ENCODE measurements at regions not wholly inside any gene's neighbourhood (a gene's known extent, or its start where the extent isn't known, plus 50 kb on each side); places are given as distances from the start of the nearest gene placed in this dataset.

DNA sequence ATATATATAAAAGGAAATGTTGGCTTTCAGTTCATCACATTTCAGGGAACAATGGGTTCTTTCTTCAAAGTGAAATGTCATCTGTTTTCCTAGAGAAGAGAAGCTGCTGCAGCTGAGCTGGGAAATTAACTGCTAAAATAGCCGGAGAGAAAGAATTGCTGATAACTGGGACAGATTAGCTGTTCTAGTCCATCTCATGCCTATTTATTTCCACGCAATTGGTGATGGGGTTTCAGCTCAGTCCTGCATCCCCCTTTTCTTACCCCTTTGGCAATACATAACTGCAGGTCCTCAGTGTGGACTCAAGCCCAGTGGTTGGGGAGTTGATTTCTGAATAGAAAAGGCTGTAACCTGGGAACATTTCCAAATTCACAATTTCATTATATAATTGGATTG lies 436.9 kb upstream of the TMEM132C start:
- in situ Hi-C loops (cut with MboI) (no loop called here), intact Hi-C loops (cut with micrococcal nuclease; ENCODE audit: unreplicated experiment) (no loop called here)
- no peak for ATAC-seq
- Histone ChIP-seq H3K36me3 (ENCODE audit: control insufficient read depth in 2 of 2, insufficient read depth in 2 of 2, low read length in 1 of 2) (no peaks in the 10 kb centered on the region), H3K27ac (ENCODE audit: control insufficient read depth, insufficient read depth) (no peak overlapping the region), H3K9ac (ENCODE audit: control insufficient read depth, insufficient read depth, low read length) (no peak overlapping the region), H3K9me3 (replicated peaks; ENCODE audit: control insufficient read depth, insufficient read depth, low read length) (no peaks in the 10 kb centered on the region; the same call in 2 of the 3 replicates), H3K4me1 (ENCODE audit: control insufficient read depth, insufficient read depth, low read length) (no peaks in the 10 kb centered on the region), H4K20me1 (ENCODE audit: control insufficient read depth, insufficient read depth) (no peaks in the 10 kb centered on the region), H3K27me3 (replicated peaks in 1 of 2; ENCODE audit: control insufficient read depth in 2 of 2, insufficient read depth in 2 of 2, low read length in 1 of 2) (no peaks in the 10 kb centered on the region), H3K4me2 (ENCODE audit: control insufficient read depth, insufficient read depth) (no peak overlapping the region), H2AFZ (ENCODE audit: control insufficient read depth, low read depth, low read length) (no peak overlapping the region), H3K4me3 (no peak overlapping the region), H3K79me2 (ENCODE audit: control insufficient read depth, insufficient read depth, low read length) (no peaks in the 10 kb centered on the region)
- DNase-seq (ENCODE audit: low read depth, low spot score) = no peak
- RAD21 ChIA-PET (ENCODE audit: unreplicated experiment) = no interaction called here
- POLR2A ChIA-PET = no interaction called here
- CTCF ChIA-PET = no interaction called here
- WGBS (ENCODE audit: insufficient coverage, insufficient replicate concordance, low lambda C conversion rate, missing lambda C conversion rate) = 21% methylated on average over 2 of the region's 2 CpGs
- BruUV-seq (replicated peaks) = no TSS peak
- SMC1A ChIA-PET (ENCODE audit: uncharacterized antibody, unreplicated experiment) = no interaction called here
- TF ChIP-seq PRDM15 (CRISPR knock-in tag; IDR thresholded peaks at IDR 0.05) = no peak
- TF ChIP-seq, protein P1, sequence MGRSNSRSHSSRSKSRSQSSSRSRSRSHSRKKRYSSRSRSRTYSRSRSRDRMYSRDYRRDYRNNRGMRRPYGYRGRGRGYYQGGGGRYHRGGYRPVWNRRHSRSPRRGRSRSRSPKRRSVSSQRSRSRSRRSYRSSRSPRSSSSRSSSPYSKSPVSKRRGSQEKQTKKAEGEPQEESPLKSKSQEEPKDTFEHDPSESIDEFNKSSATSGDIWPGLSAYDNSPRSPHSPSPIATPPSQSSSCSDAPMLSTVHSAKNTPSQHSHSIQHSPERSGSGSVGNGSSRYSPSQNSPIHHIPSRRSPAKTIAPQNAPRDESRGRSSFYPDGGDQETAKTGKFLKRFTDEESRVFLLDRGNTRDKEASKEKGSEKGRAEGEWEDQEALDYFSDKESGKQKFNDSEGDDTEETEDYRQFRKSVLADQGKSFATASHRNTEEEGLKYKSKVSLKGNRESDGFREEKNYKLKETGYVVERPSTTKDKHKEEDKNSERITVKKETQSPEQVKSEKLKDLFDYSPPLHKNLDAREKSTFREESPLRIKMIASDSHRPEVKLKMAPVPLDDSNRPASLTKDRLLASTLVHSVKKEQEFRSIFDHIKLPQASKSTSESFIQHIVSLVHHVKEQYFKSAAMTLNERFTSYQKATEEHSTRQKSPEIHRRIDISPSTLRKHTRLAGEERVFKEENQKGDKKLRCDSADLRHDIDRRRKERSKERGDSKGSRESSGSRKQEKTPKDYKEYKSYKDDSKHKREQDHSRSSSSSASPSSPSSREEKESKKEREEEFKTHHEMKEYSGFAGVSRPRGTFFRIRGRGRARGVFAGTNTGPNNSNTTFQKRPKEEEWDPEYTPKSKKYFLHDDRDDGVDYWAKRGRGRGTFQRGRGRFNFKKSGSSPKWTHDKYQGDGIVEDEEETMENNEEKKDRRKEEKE (IDR thresholded peaks at IDR 0.05) = no peak
- no peak for TF ChIP-seq KDM1A (IDR thresholded peaks at IDR 0.05; ENCODE audit: borderline replicate concordance)
- TF ChIP-seq MYC (IDR thresholded peaks at IDR 0.05; ENCODE audit: insufficient read depth, insufficient read length, insufficient replicate concordance, low read length, severe bottlenecking) = no peak
- TF ChIP-seq EP300 (IDR thresholded peaks at IDR 0.05; ENCODE audit: borderline replicate concordance in 1 of 2, control insufficient read depth in 1 of 2, low read depth in 2 of 2, low read length in 2 of 2) = no peak
- TF ChIP-seq MTA2 (IDR thresholded peaks at IDR 0.05; ENCODE audit: low read depth) = no peak
- no peak for TF ChIP-seq PAX8 (IDR thresholded peaks at IDR 0.05)
- TF ChIP-seq TCF12 (IDR thresholded peaks at IDR 0.05; ENCODE audit: low read depth, low read length) = no peak
- TF ChIP-seq ZNF24 (IDR thresholded peaks at IDR 0.05) = no peak
- TF ChIP-seq STAT1 (conservative IDR thresholded peaks at IDR 0.05) = no peak
- no peak for FAIRE-seq
